CD4-positive, alpha-beta T cell treated with Interleukin-12 subunit alpha and Interleukin-12 subunit beta, for 1 hour (primary cell): ENCODE measurements at regions not wholly inside any gene's neighbourhood (a gene's known extent, or its start where the extent isn't known, plus 50 kb on each side); places are given as distances from the start of the nearest gene placed in this dataset.

Experiments
- DNase-seq: peaks from one replicate; pipeline ENCODE4 v3.0.0-alpha.2; 2020

GRCh38 chr2:156158808-156159207, 173.7 kb downstream of the NR4A2 start:
- no peak for DNase-seq

DNA sequence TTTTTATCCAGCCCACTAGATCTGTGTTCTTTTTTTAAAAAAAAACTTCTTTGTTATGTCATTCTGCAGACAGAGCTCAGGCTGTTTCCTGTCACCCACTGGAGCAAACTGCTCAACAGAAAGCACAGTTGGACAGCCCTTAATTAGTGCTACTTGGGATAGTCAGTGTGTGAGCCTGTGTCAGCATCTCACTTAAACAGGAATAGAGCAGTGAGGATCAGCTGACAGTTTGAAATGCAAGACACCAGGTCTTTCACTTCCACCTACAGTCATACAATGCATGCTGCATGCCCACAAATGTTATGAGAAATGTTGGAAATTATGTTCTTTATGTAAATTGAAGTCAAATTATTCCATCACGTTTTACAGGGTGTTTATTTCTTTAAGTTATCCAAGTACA, 174.9 kb downstream of the NR4A2 start:
- no peak for DNase-seq

DNA sequence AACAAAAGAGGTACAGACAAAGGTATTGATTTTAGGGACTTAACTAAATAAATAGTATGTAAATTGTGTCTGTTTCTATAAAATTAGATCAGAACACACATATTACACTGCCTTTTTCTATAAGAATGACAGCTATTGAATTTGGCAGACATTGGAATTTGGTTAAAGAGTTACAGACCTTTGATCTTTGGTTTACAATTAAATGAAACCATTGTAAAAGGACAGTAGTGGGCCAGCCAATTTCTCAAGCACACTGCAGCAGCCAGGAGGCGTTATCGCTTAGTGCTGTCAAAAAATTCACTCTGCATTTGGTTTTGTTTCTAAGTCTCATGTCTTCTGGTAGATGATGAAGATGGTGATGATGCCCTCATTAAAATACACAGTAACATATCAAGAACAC, 175.9 kb downstream of the NR4A2 start:
- no peak for DNase-seq

DNA sequence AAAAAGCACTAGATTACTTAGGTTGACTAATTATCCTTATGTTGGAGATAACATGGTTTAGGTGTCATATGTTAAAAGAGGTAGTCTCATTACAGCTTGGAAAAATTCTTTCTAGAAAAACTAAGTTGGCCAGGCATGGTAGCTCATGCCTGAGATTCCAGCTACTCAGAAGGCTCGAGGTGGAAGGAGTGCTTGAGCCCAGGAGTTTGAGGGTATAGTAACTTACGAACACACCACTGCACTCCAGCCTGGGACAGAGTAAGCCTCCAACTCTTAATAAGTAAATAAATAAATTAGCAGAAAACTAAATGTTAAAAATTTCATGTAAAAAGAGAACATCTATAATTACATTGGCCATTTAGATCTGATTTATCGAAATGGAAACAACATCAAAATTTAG, 177.2 kb downstream of the NR4A2 start:
- DNase-seq: no peak

DNA sequence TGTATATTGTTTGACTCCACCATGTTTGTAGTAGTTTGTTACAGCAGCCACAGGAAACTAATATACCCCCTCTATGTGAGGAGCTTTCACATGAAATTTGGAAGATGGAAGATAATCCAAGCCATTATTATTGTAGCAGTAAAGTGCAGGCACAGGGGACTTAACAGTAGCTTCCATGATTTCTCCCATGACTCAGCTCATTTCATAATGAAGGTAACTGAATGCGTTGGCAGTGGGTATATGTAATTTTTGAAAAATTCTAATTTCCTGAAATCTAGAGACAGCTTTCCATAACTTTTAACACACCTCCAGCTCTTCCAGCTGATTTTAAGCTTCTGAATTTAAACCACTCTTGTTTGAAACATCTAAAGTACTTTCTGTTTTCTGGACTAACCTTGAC, 181.2 kb downstream of the NR4A2 start:
- DNase-seq: no peak

GRCh38 chr2:156147594-156148330, 184.8 kb downstream of the NR4A2 start:
- DNase-seq: no peak

- DNase-seq: no peak
Measured at GRCh38 chr2:156145976-156146375, 186.5 kb downstream of the NR4A2 start.

- DNase-seq: no peak
Measured at GRCh38 chr2:156145469-156145868, 187.1 kb downstream of the NR4A2 start.

DNA sequence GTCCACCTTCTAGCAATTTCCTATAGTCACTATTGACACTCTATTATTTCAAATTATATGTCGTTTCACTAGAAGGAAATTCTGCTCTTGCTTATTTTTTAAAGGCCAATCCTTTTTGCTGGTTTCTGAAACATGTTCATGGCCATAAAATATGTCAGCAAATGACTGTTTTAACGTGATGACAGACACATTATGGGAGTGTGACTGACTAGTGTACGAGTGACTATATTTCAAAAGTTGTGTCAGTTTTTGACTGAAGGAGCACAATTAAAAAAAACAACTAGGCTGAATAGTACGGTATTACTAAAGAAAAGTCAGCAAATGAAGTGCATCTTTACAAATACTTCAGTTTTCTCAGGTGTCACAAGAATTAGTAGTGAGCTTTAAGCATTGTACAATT, 196.0 kb downstream of the NR4A2 start:
- no peak for DNase-seq

DNA sequence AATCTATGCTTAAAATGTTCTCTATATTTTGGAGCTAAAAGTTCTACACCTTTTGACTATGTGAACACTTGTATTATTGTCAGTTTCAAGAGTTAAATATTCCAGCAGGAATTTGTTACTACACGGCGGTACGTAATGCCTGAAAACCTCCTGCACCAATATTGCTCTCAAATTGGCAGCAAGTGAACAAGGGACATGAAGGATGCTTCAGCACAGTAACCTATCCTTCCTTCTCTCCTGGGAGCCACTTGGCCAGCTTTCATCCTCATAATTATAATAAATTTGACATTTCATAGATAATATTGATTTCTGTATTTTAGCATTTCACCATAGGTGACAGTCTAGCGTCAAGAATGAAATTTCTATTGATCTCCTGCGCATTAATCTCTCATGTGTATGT, 197.6 kb downstream of the NR4A2 start:
- no peak for DNase-seq

DNA sequence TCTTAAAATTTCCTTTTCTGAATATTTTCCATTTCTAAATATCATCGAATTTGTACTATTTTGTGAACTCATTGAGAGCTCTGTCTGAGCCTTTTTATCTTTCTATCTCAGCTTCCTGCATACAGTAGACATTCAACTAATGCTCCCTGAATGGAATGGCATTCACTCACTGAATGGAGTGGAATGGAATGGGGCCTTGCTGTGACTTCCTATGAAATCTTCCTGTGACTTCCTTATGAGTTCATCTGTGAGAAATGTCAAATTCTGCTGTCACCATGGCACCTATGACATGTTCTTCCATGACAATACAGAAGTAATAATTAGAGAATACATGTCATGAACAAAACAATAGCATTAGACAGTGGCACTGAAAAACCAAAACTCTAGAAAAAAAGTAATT, 199.6 kb downstream of the NR4A2 start:
- DNase-seq: no peak

- DNase-seq: no peak
Measured at GRCh38 chr2:156132130-156132529, 200.4 kb downstream of the NR4A2 start.

DNA sequence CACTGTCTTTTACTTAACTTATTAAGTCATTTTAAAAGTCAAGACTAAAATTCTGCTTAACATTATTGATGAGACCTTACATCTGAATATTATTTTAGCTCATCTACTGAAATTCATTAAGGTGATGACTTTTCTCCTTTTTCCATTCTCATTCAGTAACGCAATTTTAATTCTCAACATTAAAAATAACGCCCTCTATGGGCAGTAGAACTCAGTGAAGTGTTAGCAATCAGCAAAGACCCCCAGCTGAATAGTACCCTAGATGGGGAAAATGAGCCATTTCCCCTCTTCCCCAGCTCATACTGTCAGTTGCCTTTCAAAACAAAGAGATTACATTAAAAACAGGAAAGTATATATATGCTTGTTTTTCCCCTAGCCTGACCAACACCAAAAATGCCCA, 203.3 kb downstream of the NR4A2 start:
- DNase-seq: no peak

- DNase-seq: no peak
Measured at GRCh38 chr2:156125018-156125417, 207.5 kb downstream of the NR4A2 start.

DNA sequence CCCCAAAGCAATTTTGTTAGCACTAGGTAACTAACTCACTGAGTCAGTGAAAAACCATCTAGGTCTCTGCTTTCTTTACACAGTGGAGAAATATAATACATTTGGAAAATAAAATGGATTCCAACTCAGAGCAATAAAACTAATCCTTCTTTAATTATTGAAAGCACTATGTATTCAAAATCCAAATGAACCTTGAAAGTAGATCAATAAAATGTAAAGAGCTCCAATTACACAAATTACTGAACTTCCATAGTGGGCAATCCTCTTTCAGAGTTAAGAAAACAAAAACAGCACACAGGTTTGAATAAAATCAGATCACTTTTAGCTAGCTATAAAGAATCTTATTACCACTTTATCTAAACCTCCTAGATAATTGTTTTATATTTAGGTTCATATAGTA, 208.1 kb downstream of the NR4A2 start:
- DNase-seq: no peak

DNA sequence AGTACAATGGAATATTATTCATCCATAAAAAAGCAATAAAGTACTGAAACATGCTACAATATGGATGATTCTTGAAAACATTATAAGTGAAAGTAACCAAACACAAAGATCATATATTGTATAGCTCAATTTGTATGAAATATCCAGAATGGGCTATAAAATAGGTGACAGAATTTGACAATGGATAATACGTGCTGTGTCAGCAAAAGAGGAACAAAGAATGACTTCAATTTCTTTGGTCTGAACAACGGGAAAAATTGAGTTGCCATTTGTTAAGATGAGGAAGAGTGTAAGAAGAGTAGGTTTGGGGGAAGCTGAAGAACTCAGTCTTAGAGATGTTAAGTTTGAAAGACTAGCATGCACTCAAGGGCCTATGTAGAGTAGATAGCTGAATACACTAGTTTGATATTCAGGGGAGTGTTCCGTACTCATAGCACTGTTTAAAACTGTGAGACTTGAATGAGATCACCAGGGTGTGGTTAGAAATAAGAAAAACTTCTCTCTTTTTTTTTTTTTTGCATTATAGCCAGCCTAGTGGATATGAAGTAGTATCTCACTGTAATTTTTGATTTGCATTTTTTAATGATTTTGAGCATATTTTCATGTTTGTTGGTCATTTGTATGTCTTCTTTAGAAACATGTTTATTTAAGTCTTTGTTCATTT, 213.6 kb downstream of the NR4A2 start:
- DNase-seq: no peak

DNA sequence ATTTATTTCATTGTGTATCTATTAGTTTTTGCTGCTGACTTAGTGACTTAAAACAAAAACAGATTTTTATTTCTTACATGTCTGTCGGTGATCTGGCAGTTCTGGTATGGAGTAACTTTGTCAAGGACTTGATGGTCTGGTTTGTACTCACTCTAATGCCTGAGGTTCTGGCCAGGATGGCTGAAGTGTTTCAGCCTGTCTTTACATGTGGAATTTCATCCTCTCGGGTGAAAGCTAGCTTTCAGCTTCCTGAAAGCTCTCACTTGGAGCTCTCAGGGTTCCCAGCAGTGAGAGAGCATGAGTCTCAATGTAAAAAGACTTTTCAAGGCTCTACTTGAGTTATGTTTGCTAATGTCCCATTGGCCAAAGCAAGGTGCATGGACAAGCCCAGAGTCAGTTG, 216.4 kb downstream of the NR4A2 start:
- DNase-seq: no peak

DNA sequence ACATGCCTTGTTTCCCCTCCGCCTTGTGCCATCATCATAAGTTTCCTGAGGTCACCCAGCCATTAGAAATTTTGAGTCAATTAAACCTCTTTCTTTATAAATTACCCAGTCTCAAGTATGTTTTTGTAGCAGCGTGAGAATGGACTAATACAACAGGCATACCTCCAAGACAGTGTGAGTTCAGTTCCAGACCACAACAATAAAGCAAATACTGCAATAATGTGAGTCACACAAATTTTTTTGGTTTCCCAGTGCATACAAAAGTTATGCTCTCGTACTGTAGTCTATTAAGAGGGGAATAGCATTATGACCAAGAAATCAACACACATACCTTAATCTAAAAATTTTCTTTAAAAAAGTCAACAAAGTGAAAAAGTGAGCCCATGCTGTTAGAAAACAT, 217.2 kb downstream of the NR4A2 start:
- no peak for DNase-seq

GRCh38 chr2:156112323-156112722, 220.2 kb downstream of the NR4A2 start:
- DNase-seq: no peak

GRCh38 chr2:156110890-156111289, 221.6 kb downstream of the NR4A2 start:
- no peak for DNase-seq

- DNase-seq: no peak
Measured at GRCh38 chr2:156099382-156099781, 233.1 kb downstream of the NR4A2 start.

DNA sequence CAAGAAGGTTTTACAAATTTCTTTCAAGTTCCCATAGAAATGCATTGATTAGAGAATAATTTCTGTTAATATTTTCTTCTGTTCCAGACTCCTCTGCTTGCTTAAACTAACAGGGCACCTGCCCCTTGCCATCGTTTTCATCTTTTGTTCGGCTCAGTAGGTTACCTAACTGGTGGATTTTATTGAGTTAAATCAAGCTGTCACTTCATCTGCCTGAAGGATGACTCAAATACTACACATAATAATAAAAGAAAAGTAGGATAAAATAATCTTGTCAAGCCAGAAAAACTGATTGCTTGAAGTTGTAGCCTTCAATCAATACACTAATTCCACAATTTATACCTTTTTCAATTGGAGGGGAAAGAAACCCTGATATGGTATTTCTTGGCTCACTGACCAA, 234.0 kb downstream of the NR4A2 start:
- no peak for DNase-seq

DNA sequence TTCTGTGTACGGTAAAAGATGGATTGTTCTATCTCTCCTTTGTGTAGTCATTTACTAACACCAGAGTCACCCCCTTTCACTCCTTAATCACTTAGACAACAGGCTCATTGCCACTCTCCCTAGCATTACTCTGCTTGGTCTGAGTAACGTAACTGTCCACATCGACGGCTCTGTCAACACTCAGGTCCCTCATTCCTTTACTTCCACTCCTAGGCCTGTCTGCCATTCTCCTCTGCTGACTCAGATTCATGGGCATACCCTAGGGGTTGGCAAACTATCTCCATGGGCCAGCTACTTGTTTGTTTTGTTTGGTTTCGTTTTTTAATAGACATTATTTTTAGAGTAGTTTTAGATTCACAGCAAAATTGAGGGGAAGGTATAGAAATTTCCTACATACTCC, 243.9 kb downstream of the NR4A2 start:
- DNase-seq: no peak

DNA sequence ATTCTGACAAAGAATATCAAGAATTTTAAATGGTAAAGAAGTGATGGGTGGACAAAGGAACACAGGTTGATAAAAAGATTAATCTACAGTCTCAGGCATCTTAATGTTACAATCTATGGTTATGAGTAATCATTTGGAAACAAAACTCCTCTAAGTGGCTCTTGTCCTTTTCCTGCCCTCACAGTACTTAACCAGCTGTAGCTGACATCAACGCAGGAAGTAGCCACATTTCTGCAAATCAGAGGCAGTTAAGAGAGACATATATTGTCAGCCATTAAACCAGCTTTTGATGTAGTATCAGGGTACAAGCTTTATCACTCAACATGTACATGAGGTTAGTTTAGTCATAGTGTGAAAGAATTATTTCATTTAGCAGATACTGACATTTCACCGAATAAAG, 244.6 kb downstream of the NR4A2 start:
- no peak for DNase-seq
